HG03064 (cell line): ENCODE measurements at regions not wholly inside any gene's neighbourhood (a gene's known extent, or its start where the extent isn't known, plus 50 kb on each side); places are given as distances from the start of the nearest gene placed in this dataset.
A peak's percentile ranks its signal among the peaks of the same experiment; 100 is the strongest.

Experiments used
- ATAC-seq: cut with Tn5 transposase; IDR thresholded peaks from one replicate; pipeline ENCODE4 v1.9.1; 2021; ENCODE audit warnings: low read depth; ENCODE audit not compliant: unreplicated experiment

DNA sequence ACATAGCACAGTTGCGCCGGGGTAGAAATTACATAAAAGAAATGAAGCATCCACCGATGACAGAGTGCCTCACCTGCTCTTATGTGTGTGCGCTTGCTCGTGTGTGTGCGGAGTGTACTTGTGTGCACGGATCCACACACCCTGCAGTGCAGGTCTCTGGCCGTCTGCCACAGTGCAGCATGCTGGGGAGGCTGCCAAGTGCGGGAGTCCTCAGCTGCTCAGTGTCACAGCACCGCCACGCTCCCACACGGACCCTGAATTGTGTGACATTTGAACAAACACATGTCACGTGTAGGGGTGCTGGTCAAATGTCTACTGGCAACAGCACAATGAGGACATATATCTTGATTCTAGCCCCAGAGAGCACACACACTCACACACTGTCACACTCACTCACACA lies 243.0 kb upstream of the MYOCD start:
- no peak for ATAC-seq

DNA sequence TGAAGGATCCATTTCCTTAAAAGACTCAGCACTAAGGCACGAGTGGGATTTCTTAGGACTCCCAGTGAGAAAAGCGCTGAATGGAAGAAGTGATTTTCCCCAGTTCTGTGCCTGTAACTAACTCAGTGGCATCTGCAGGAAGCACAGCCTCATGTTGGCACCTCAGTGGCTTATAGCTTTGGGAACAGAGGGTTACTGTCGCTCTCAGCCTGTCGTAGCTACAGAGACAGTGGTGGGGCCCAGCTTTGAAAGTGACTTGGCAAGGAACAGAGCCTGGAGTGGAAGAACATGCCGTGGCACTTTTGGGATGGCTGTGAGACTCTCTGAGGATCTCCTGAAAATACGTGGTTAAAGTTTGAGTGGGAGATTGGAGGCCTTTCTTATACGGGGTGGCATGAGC lies 242.4 kb upstream of the MYOCD start:
- no peak for ATAC-seq

DNA sequence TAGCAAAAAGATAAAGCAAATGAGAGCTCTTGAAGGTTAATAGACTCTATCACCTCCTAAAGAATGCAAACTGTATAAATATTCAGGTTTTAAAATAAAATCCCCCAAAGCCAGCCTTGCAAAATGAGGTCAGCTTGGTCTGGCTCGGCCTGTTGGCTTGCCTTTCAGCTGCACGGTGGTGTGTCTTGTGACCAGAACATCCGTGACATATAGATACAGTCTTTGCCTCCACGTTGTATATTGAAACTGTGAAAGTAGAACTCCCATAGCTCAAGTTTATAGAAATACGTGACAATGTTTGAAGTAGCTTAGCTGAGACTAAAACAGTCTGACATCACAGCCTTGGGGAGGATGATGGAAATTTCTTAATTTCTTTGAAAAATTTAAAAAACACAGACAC lies 236.6 kb upstream of the MYOCD start:
- ATAC-seq, result no peak

DNA sequence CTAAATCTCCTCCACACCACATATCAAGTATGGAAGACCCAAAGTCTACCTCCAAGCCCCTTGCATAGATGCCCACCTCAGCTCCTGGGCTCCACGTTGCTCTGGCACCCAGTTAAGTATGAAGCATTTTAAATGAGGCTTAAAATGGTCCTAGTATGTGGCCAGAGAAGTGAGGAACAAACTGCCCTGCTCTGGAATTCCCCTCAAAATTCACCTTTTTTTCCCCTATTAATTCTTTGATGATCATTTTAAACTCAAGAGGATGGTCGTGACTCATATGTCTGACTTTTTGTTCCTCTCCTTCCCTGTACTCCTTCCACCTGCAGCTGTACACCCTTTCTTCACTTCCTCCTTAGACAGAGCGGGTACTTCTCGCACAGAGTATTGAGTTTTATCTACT lies 234.5 kb upstream of the MYOCD start:
- ATAC-seq, result peak; percentile 85

DNA sequence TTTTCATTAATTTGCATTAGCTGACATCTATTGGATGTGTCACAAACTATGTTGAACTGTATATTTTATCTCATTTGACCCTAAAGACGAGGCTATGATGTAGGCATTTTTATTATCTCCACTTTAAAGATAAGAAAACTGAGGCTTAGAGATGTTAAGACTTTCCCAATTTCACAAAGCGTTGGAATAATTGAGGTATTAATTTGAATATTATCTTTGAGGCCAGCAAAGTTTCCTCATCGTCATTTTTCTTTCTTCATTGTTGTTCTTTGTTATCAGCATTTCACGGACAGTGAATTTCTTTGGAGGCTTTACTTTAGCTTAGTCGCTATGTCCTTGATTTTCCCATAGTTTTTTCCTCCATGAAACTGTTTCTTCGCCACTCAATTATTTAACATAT lies 227.5 kb upstream of the MYOCD start:
- ATAC-seq, result no peak

DNA sequence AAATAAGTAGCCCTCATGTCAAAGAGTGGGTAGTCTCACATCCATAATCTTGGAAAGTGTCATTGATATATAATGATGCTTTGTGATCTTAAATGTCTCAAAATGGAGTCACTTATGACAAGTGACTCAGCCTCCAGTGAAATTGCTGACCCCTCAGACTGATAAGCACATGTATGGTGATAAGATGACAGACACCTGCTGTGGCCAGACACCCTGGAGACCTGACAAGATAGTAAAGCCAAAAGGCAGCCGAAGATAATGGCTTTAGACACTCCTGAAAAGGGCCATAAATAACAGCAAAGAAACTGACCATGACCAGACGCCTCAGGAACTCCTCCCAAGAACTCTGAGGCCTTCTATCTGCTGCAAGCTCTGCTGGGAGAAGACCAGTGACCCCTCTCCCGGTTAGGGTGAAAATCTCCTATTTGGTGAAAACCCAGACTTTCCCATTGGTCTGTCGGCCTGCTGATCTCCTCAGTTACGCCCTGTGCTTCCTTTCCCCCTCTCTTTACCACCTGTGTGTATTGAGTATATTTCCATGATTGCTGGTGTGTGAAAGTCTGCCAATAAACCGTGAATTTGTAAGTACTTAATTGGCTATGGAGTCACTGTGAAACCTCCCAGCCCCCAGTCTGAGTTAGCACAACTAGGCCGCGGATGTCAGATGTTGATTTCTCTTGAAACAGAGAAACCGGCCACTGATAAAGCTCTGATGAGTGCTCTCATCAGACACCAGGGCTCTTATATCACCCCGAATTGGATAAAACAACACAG lies 226.7 kb upstream of the MYOCD start:
- no peak for ATAC-seq

DNA sequence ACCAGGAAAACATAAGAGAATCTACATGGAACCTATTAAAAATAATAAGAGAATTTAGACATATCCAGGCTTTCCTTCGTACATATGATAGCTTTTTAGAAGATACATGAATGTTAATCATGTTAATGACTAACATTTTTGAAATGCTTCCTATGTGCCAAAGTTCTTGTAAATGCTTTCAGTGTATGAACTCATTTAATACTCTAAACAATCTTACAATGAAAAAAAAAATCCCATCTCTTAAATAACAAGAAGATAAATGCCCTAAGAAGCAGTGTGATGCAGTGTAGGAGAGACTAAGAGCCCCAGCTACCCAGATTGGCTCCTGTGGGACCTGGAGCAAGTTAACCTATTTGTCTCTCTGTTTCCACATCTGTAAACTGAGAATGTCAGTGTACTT lies 220.4 kb upstream of the MYOCD start:
- ATAC-seq, result no peak

DNA sequence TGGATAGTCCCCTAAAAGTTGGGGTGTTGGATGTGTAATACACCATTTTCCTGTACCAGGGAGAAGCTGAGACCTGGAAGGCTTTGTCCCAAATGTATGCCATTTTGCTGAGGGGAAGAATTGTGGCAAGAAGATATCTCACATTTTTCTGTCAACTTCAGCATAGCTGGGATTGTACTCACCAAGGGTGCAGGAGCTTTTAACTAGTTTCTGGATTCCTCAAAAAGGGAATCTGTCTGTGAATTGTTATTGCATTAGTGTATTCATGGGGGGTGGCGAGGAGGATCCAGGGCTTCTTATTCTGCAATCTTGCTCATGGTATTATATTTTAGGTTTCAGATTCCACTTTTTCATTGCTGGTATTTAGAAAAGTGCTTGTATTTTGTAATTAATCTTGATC lies 208.2 kb upstream of the MYOCD start:
- ATAC-seq, result no peak

DNA sequence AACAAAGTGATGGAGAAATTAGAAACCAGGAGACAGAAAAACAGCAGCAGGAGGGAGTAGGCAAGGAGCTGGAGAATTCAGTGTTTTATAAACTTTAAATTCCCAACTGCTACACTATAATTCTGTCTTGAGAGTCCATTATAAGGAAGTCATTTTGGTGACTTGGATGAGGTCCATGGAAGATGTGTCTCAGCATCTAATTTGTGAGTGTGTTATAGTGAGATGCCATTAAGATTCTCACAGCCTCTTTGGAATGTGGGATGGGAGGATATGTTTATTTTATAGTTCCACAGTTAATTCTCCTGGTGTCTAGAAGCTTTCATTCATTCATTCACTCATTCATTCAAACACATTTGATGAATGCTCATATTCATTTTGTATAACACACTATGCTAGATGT lies 206.0 kb upstream of the MYOCD start:
- ATAC-seq, result no peak

DNA sequence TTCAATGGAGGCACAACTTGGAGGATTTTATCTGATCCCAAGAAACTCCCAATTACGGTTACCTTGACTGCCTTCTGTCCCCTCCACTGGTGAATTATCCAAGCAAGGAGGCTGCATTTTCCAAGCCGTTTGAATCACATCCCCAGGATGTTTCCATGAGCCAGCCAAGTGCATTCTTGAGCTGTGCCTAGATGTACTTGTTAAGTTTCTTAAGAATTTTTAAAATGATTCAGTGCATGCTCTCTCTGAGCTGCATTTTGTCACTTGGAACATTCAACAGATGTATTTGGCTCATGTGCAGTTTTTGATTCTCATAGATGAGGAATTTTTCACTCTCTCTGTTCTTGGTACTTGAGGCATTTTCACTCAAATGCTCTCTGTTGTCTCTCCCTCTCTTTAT lies 202.6 kb upstream of the MYOCD start:
- ATAC-seq, result no peak

DNA sequence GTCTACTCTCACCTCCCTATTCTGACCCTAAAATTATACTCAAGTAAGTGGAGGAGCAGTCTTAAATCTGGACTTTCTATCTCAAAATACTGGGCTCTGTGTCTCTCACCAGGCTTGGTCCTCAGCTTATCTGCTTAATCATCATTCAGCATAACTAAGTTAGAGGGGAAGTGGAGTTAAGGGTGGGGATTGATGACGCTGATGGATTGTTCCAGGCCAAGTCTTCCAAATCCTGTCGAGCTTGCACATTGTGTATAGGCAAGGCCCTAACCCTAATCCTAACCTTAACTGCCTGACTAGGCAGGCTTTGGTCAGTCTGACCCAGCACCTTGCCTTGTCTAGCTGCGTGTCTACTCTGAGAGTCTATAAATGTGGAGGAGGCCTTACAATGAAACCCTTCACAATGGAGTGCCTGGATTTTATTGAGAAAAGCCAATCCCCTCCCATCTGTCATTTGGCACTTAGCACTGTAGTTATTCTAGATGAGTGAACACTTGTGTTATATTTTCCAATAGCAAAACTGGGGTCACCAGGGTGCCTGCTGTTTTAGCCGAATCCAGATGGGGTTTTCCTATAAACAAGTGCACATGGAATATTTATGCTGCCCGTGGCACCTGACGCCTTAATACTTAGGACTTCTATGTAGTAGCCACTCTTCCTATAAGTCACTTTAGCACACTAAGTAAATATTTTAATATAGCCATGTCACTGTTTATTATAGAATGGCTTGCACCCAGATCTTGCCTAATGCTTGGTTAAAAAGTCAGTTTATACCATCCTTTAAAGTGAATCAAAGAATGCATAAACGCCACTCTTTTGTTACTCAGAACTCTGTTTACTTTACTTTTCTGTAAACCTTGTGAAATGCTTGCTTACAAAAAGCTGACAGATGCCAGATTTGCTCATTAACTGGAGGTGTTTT lies 193.2 kb upstream of the MYOCD start:
- ATAC-seq, result no peak

DNA sequence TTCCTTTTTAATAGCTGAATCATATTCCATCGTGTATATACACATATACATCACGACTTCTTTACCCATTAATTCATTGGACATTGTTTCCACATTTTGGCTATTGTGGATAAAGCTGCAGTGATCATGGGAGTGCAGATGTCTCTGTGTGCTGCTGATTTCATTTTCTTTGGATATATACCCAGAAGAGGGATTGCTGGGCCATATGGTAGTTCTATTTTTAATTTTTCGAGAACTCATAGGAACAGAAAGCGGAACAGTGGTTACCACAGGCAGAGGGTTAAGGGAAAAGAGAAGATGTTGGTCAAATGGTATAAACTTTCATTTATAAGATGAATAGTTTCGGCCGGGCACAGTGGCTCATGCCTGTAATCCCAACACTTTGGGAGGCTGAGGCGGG lies 187.4 kb upstream of the MYOCD start:
- ATAC-seq, result no peak

DNA sequence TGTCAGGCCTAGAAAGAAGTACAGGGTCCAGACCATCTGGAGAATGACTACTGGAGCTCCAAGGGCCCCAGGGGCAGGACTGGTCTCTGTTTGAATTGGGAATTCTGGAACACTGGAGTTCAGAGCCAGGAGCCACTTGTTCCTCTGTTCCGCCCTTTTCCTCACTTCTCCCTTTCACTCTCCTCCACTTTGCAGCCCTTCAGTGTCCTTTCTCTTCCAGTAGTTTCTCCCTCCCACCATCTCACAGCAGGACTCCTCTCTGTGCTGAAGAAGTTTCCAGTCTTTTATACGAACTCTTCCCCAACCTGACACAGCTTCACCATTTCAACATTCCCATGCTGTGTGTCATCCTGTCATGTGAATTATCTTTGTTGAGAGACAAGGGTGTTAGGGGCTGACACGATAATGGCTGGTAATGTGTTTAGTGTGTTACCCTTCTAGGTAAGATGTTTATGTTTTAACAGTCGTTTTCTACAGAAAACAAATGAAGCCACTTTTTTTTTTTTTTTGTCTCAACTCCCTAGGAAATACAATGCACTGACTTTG lies 180.3 kb upstream of the MYOCD start:
- no peak for ATAC-seq

DNA sequence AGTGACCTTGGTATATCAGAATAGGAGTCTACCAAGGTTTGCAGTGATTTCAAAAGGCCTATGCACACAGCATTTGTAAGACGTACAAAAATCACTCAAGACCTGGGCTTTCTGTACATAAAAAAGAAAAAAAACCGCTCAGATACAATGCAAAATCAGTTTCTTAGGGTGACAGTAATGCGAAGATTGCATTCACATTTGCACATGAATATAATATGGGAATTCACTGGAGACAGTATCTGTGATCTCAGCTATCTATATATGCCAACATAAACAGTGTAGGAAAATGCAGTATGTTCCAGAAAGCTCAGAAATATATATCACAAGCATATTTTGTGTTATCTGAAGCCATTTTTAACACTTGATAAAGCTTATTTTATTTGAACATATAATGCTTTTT lies 176.4 kb upstream of the MYOCD start:
- ATAC-seq, result no peak

DNA sequence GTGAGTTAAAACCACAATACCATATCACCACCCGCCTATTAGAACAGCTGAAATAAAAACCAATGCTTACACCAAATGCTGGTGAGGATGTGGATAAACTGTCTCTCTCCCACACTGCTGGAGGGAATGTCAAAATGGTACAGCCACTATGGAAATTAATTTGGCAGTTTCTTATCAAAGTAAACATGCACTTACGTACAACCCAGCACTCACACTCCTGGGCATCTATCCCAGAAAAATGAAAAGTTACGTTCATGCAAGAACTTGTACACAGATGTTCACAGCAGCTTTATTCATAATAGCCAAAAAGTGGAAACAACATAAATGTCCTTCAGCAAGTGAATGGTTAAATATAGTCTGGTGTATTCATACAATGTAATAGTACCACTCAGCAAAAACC lies 173.2 kb upstream of the MYOCD start:
- no peak for ATAC-seq

DNA sequence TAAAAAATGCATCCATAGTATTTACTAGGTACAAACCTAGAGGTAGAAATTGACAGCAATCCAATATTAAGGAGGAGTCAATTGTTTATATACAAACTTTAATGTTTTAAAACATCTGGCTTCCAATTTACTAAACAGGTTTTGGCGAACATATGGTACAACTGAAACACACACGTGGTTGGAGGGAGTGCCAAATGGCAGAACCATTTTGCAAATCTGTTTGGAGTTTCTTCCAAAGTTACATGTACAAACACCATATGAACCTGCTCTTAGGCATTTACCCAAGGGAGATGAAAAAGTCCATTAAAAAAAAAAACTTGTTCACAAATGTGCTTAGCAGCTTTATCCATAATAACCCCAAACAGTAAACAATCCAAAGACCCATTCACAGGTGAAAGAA lies 159.8 kb upstream of the MYOCD start:
- ATAC-seq, result no peak

DNA sequence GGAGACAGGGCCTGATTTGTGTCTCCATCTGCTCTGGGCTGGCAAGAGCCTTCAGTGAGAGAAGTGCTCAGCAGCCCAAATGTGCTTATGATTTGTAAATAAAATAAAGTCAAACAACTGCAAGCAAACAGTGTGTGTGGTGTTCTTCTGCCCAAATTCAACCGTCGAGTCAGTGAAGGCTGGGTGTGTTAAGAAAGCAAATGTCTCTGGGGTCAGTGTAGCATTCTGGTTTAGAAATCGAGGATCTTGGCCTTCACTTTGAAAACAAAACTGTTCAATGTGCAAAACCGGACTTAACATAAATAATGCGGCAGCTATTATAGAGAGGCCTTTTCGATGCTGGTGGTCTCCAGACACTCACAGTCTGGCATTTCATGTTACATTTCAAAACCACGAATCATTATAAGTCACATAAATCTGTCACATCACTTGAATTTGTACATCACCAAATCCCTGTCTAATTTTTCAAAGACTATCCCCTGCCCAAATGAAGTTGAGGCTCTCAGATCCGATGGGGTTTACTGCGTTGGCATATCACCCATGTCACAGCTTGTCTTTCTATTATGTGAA lies 158.6 kb upstream of the MYOCD start:
- no peak for ATAC-seq

DNA sequence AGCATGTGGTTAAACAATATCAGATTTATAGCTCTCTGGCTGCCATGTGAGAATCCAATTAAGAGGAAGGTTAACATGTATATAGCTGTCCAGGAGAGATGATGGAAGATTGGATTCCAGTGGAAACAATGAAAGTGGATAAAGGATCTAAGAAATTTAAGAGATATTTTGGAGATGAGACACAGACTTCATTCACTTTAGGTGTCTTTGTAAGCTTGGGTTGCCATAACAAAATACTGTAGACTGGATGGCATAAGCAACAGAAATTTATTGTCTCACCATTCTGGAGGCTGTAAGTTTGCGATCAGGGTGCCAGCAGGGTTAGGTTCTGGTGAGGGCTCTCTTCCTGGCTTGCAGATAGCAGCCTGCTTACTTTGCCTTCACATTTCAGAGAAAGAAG lies 155.9 kb upstream of the MYOCD start:
- ATAC-seq, result no peak

DNA sequence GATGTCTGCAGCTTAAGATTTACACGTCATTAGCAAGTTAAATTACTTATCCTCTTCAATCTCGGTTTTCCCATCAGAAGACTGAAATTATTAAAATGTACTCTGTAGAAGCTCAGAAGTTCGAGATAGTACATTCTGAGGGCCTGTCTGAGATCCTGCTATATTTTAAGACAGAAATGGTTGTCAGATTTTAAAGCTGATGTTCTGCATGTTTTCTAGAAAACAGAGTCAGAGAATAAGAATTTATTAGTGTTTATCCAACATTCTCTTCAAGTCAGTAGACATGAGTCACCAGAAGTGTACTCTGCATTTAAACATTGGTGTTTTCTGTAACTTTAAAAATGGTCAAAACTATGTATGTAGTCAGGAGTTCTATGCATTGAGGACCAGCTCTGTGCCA lies 155.2 kb upstream of the MYOCD start:
- no peak for ATAC-seq

DNA sequence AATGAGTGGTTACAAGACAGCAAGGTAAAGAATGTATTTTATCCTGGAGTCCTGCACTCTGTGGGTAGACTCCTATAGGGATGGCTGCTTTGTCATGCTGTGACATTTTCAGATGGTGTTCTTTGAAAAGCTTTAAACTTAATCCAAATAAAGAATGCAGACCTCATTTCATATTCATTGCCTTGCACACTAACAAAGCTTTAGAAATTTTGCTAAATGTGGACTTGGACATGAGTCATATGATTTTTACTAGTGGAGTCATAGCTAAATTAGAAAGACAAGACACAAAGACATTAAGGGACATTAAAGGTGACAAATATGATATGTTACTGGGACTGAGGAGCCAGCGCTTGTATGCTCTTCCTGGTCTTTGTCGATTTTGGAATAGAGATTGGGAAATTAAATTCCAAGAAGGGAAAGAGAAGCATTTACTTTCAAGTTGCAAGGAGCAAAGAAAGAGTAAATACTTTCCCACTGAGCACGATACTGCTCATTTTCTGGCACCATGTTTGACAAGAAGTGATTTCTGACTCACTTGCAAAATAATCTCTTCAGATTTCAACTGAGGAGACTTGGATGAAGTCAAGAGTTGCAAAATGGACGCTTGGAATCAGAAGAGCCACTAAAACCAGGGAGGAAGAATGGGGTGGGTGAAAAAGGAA lies 152.9 kb upstream of the MYOCD start:
- ATAC-seq, result no peak

DNA sequence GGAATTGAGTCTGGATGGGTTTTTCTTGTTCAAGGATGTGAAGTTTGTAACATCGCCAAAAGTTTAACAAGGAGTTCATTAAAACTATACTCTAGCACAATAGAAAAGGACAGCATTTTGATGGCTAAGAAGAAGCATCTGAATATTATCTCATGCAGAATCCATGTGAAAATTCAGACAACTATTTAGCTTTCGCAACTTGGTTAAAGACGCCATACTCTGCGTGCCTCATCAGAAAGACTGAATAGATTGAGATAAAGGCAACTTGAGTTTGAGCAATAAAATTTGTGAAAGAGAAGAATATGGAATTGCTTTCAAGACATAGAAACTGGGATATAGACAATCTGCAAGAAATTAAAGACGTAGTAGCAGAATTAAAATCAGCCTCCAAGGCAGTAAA lies 151.1 kb upstream of the MYOCD start:
- no peak for ATAC-seq
